ENCODE measurements at regions not wholly inside any gene's neighbourhood (a gene's known extent, or its start where the extent isn't known, plus 50 kb on each side); places are given as distances from the start of the nearest gene placed in this dataset.

GRCh38 chr13:79084802-79085424, 321.1 kb downstream of the RBM26 start (continued):
- TF ChIP-seq KDM5A (IDR thresholded peaks at IDR 0.05; ENCODE audit: low read length) (no peak), JUN (IDR thresholded peaks at IDR 0.05; ENCODE audit: low read depth, low read length) (no peak), YY1 (IDR thresholded peaks at IDR 0.05; ENCODE audit: low read depth, low read length) (no peak), BCL11A (IDR thresholded peaks at IDR 0.05; ENCODE audit: low read depth in 2 of 2, low read length in 2 of 2) (no peak), CTBP2 (IDR thresholded peaks at IDR 0.05; ENCODE audit: borderline replicate concordance, insufficient read depth, insufficient read length, low read length) (no peak)

All from H1 (cell line).